Hepatocyte (in vitro differentiated cells): ENCODE measurements at regions not wholly inside any gene's neighbourhood (a gene's known extent, or its start where the extent isn't known, plus 50 kb on each side); places are given as distances from the start of the nearest gene placed in this dataset.

ENCODE experiments used
- DNase-seq: peaks from one replicate; pipeline ENCODE4 v3.0.0-alpha.2; 2016; ENCODE audit warnings: low spot score
- H2AFZ ChIP-seq: fragments of 200-600 bp; sonication (generic); 2 replicates; pipeline ENCODE4 v1.6.0; 2016; ENCODE audit warnings: antibody characterized with exemption, mild to moderate bottlenecking
- H3K27ac ChIP-seq: fragments of 200-600 bp; sonication (generic); 2 replicates; pipeline ENCODE4 v1.5.1; 2016; ENCODE audit warnings: mild to moderate bottlenecking
- H3K27me3 ChIP-seq: fragments of 200-600 bp; sonication (generic); 2 replicates; pipeline ENCODE4 v1.6.1; 2016
- H3K36me3 ChIP-seq: fragments of 200-600 bp; sonication (generic); replicated peaks from 2 replicates; pipeline ENCODE4 v1.5.1; 2016; ENCODE audit warnings: low read depth; ENCODE audit not compliant: insufficient read depth
- H3K4me1 ChIP-seq: fragments of 200-600 bp; sonication (generic); 2 replicates; pipeline ENCODE4 v1.5.1; 2016; ENCODE audit warnings: mild to moderate bottlenecking, moderate library complexity; ENCODE audit not compliant: insufficient read depth
- H3K4me2 ChIP-seq: fragments of 200-600 bp; sonication (generic); 2 replicates; pipeline ENCODE4 v1.6.0; 2016
- H3K4me3 ChIP-seq: fragments of 200-600 bp; sonication (generic); 2 replicates; pipeline ENCODE4 v1.5.1; 2016; ENCODE audit warnings: mild to moderate bottlenecking
- H3K79me2 ChIP-seq: fragments of 200-600 bp; sonication (generic); 2 replicates; pipeline ENCODE4 v1.6.0; 2017; ENCODE audit warnings: mild to moderate bottlenecking
- H3K9me2 ChIP-seq: fragments of 200-600 bp; sonication (generic); replicated peaks from 2 replicates; pipeline ENCODE4 v1.6.0; 2017; ENCODE audit warnings: mild to moderate bottlenecking; ENCODE audit not compliant: insufficient read depth
- H3K9me3 ChIP-seq: fragments of 200-600 bp; sonication (generic); 2 replicates; pipeline ENCODE4 v1.5.1; 2016; ENCODE audit warnings: low read depth, mild to moderate bottlenecking
- H4K20me1 ChIP-seq: fragments of 200-600 bp; sonication (generic); 2 replicates; pipeline ENCODE4 v1.6.0; 2016; ENCODE audit warnings: mild to moderate bottlenecking; ENCODE audit not compliant: insufficient read depth, poor library complexity, severe bottlenecking
- CTCF ChIP-seq: fragments of 200-600 bp; sonication (generic); IDR thresholded peaks from 2 replicates; pipeline ENCODE4 v1.5.1; 2016; ENCODE audit warnings: antibody characterized with exemption, mild to moderate bottlenecking; ENCODE audit not compliant: poor library complexity
- EZH2 ChIP-seq: fragments of 200-600 bp; sonication (generic); IDR thresholded peaks from 2 replicates; pipeline ENCODE4 v1.6.1; 2016; ENCODE audit warnings: antibody characterized with exemption, mild to moderate bottlenecking, borderline replicate concordance
- EZH2phosphoT487 ChIP-seq: fragments of 200-600 bp; sonication (generic); IDR thresholded peaks from one replicate; pipeline ENCODE4 v1.6.1; 2018; ENCODE audit warnings: antibody characterized with exemption, mild to moderate bottlenecking, low read depth, moderate library complexity; ENCODE audit not compliant: unreplicated experiment, severe bottlenecking
- WGBS: methylation state at CpG from one replicate; pipeline ENCODE4 v1.1.6; 2016; ENCODE audit warnings: low lambda C conversion rate; ENCODE audit errors: missing lambda C conversion rate; 5-methylcytosine and 5-hydroxymethylcytosine counted together

- no peak overlapping the region for H3K27ac ChIP-seq
- TF ChIP-seq EZH2 (no peak), EZH2phosphoT487 (no peak), CTCF (no peak)
- DNase-seq, result no peak
- no peaks in the 10 kb centered on the region for H3K9me3 ChIP-seq
- no peaks in the 10 kb centered on the region for H3K36me3 ChIP-seq
- no peaks in the 10 kb centered on the region for H3K79me2 ChIP-seq
- H3K27me3 ChIP-seq, result no peaks in the 10 kb centered on the region
- H2AFZ ChIP-seq, result no peak overlapping the region
- no peak overlapping the region for H3K4me2 ChIP-seq
- H3K9me2 ChIP-seq, result no peaks in the 10 kb centered on the region
- no peak overlapping the region for H3K4me3 ChIP-seq
- no peaks in the 10 kb centered on the region for H3K4me1 ChIP-seq
- WGBS, result 86% methylated on average over 2 of the region's 2 CpGs
- H4K20me1 ChIP-seq, result no peaks in the 10 kb centered on the region
Observed at GRCh38 chr14:41146391-41146790, 460.3 kb upstream of the LRFN5 start.

GRCh38 chr14:41144370-41144769 is 462.3 kb upstream of the LRFN5 start:
- H3K9me3 ChIP-seq, result no peaks in the 10 kb centered on the region
- 98% methylated on average over 10 of the region's 10 CpGs for whole genome bisulfite sequencing
- no peak for TF ChIP-seq CTCF
- TF ChIP-seq EZH2, result no peak
- H3K4me3 ChIP-seq, result no peak overlapping the region
- no peaks in the 10 kb centered on the region for H3K36me3 ChIP-seq
- H3K9me2 ChIP-seq, result no peaks in the 10 kb centered on the region
- no peaks in the 10 kb centered on the region for H4K20me1 ChIP-seq
- DNase-seq, result no peak
- no peak overlapping the region for H3K4me2 ChIP-seq
- no peaks in the 10 kb centered on the region for H3K4me1 ChIP-seq
- no peak overlapping the region for H3K27ac ChIP-seq
- no peaks in the 10 kb centered on the region for H3K79me2 ChIP-seq
- no peak overlapping the region for H2AFZ ChIP-seq
- H3K27me3 ChIP-seq, result no peaks in the 10 kb centered on the region

GRCh38 chr14:41137741-41138140 is 468.9 kb upstream of the LRFN5 start:
- H3K36me3 ChIP-seq, result no peaks in the 10 kb centered on the region
- H3K9me3 ChIP-seq, result no peaks in the 10 kb centered on the region
- H3K79me2 ChIP-seq, result no peaks in the 10 kb centered on the region
- H4K20me1 ChIP-seq, result no peaks in the 10 kb centered on the region
- no peaks in the 10 kb centered on the region for H3K4me1 ChIP-seq
- TF ChIP-seq EZH2phosphoT487, result no peak
- TF ChIP-seq EZH2, result no peak
- no peak for TF ChIP-seq CTCF
- H3K4me3 ChIP-seq, result no peak overlapping the region
- no peak overlapping the region for H3K4me2 ChIP-seq
- no peak overlapping the region for H3K27ac ChIP-seq
- no peak overlapping the region for H2AFZ ChIP-seq
- no peaks in the 10 kb centered on the region for H3K9me2 ChIP-seq
- no peak for DNase-seq
- WGBS, result 88% methylated on average over 2 of the region's 2 CpGs
- H3K27me3 ChIP-seq, result no peaks in the 10 kb centered on the region

- no peaks in the 10 kb centered on the region for H3K36me3 ChIP-seq
- H4K20me1 ChIP-seq, result no peaks in the 10 kb centered on the region
- H3K27ac ChIP-seq, result no peak overlapping the region
- H3K4me2 ChIP-seq, result no peak overlapping the region
- no peaks in the 10 kb centered on the region for H3K79me2 ChIP-seq
- H3K9me2 ChIP-seq, result no peaks in the 10 kb centered on the region
- TF ChIP-seq EZH2phosphoT487, result no peak
- no peak for TF ChIP-seq EZH2
- TF ChIP-seq CTCF, result no peak
- no peak overlapping the region for H3K4me3 ChIP-seq
- no peaks in the 10 kb centered on the region for H3K27me3 ChIP-seq
- H2AFZ ChIP-seq, result no peak overlapping the region
- H3K4me1 ChIP-seq, result no peaks in the 10 kb centered on the region
- no peak for DNase-seq
- no peaks in the 10 kb centered on the region for H3K9me3 ChIP-seq
- 73% methylated on average over 2 of the region's 2 CpGs for WGBS
Observed at GRCh38 chr14:41130274-41130673, 476.4 kb upstream of the LRFN5 start.
